MM.1S (cell line): ENCODE measurements at regions not wholly inside any gene's neighbourhood (a gene's known extent, or its start where the extent isn't known, plus 50 kb on each side); places are given as distances from the start of the nearest gene placed in this dataset.

Experiments
- DNase-seq: peaks from one replicate; pipeline ENCODE4 v3.0.0-alpha.2; 2015
- H2AFZ ChIP-seq: fragments of 300-600 bp; sonication (generic); 2 replicates; pipeline ENCODE4 v1.6.0; 2016; ENCODE audit warnings: antibody characterized with exemption, low read length
- H3F3A ChIP-seq: fragments of 300-600 bp; sonication (generic); 2 replicates; pipeline ENCODE4 v1.6.1; 2016; ENCODE audit warnings: mild to moderate bottlenecking, antibody characterized with exemption, low read length, moderate library complexity, mixed read lengths; ENCODE audit not compliant: insufficient read depth
- H3K27ac ChIP-seq: fragments of 300-600 bp; sonication (generic); 2 replicates; pipeline ENCODE4 v1.5.1; 2016; ENCODE audit warnings: mild to moderate bottlenecking, low read length
- H3K27me3 ChIP-seq: fragments of 300-600 bp; sonication (generic); replicated peaks from 2 replicates; pipeline ENCODE4 v1.6.0; 2016; ENCODE audit warnings: low read length; ENCODE audit not compliant: insufficient read depth
- H3K36me3 ChIP-seq: fragments of 300-600 bp; sonication (generic); replicated peaks from 2 replicates; pipeline ENCODE4 v1.6.1; 2016; ENCODE audit warnings: mild to moderate bottlenecking, low read length, mixed read lengths; ENCODE audit not compliant: insufficient read depth
- H3K4me1 ChIP-seq: fragments of 300-600 bp; sonication (generic); 2 replicates; pipeline ENCODE4 v1.6.1; 2016; ENCODE audit warnings: low read length, mixed read lengths
- H3K4me2 ChIP-seq: fragments of 300-600 bp; sonication (generic); 2 replicates; pipeline ENCODE4 v1.6.0; 2016; ENCODE audit warnings: low read depth, low read length
- H3K4me3 ChIP-seq: fragments of 300-600 bp; sonication (generic); 2 replicates; pipeline ENCODE4 v1.5.1; 2016; ENCODE audit warnings: low read length, mixed read lengths
- H3K79me2 ChIP-seq: fragments of 300-600 bp; sonication (generic); 2 replicates; pipeline ENCODE4 v1.6.1; 2016; ENCODE audit warnings: mixed run types, low read length, mixed read lengths
- H3K9ac ChIP-seq: fragments of 300-600 bp; sonication (generic); 2 replicates; pipeline ENCODE4 v1.6.1; 2016; ENCODE audit warnings: low read length, mixed read lengths
- H3K9me2 ChIP-seq: fragments of 300-600 bp; sonication (generic); replicated peaks from 2 replicates; pipeline ENCODE4 v1.6.1; 2016; ENCODE audit warnings: mild to moderate bottlenecking, low read length, mixed read lengths; ENCODE audit not compliant: insufficient read depth
- H3K9me3 ChIP-seq: fragments of 300-600 bp; sonication (generic); replicated peaks from 2 replicates; pipeline ENCODE4 v1.6.1; 2016; ENCODE audit warnings: mild to moderate bottlenecking, low read length, mixed read lengths; ENCODE audit not compliant: insufficient read depth
- H4K20me1 ChIP-seq: fragments of 300-600 bp; sonication (generic); 2 replicates; pipeline ENCODE4 v1.6.1; 2016; ENCODE audit warnings: mild to moderate bottlenecking, low read length, moderate library complexity, mixed read lengths; ENCODE audit not compliant: insufficient read depth
- CTCF ChIP-seq: fragments of 300-600 bp; sonication (generic); IDR thresholded peaks from 2 replicates; pipeline ENCODE4 v1.5.1; 2016; ENCODE audit warnings: antibody characterized with exemption, low read length, mixed read lengths
- EZH2 ChIP-seq: fragments of 300-600 bp; sonication (generic); optimal IDR thresholded peaks from 2 replicates; pipeline ENCODE3; 2017; ENCODE audit warnings: low read depth, mild to moderate bottlenecking, antibody characterized with exemption, low read length, mixed read lengths
- EZH2phosphoT487 ChIP-seq: fragments of 300-600 bp; sonication (generic); IDR thresholded peaks from 2 replicates; pipeline ENCODE4 v1.6.1; 2018; ENCODE audit warnings: antibody characterized with exemption, low read length

GRCh38 chr12:69105101-69105962 lies 134.0 kb upstream of the CPSF6 start:
- Histone ChIP-seq H3K9ac (no peak overlapping the region), H3K4me3 (no peak overlapping the region), H4K20me1 (no peaks in the 10 kb centered on the region), H3K4me1 (no peaks in the 10 kb centered on the region), H3K9me2 (no peaks in the 10 kb centered on the region), H3F3A (no peaks in the 10 kb centered on the region), H3K27ac (no peak overlapping the region), H3K9me3 (no peaks in the 10 kb centered on the region), H3K79me2 (no peaks in the 10 kb centered on the region), H2AFZ (no peak overlapping the region), H3K27me3 (no peaks in the 10 kb centered on the region), H3K36me3 (no peaks in the 10 kb centered on the region), H3K4me2 (no peak overlapping the region)
- no peak for DNase-seq
- TF ChIP-seq EZH2 (no peak), CTCF (no peak), EZH2phosphoT487 (no peak)

- TF ChIP-seq EZH2 = no peak
- no peak for TF ChIP-seq EZH2phosphoT487
- no peak for TF ChIP-seq CTCF
Observed at GRCh38 chr12:69106482-69107118, 132.8 kb upstream of the CPSF6 start.

GRCh38 chr12:69107541-69107940 lies 131.8 kb upstream of the CPSF6 start:
- no peaks in the 10 kb centered on the region for H3K27me3 ChIP-seq

More at GRCh38 chr12:69106482-69107118, 132.8 kb upstream of the CPSF6 start:
- Histone ChIP-seq H3K27me3 (no peaks in the 10 kb centered on the region), H3K4me2 (no peak overlapping the region), H3K79me2 (no peaks in the 10 kb centered on the region), H3K4me3 (no peak overlapping the region), H3K9me2 (no peaks in the 10 kb centered on the region), H2AFZ (no peak overlapping the region), H3K27ac (no peak overlapping the region), H3F3A (no peaks in the 10 kb centered on the region), H3K36me3 (no peaks in the 10 kb centered on the region), H3K9ac (no peak overlapping the region), H3K9me3 (no peaks in the 10 kb centered on the region), H4K20me1 (no peaks in the 10 kb centered on the region), H3K4me1 (no peaks in the 10 kb centered on the region)
- no peak for DNase-seq

More at GRCh38 chr12:69107541-69107940, 131.8 kb upstream of the CPSF6 start:
- no peak for TF ChIP-seq EZH2
- TF ChIP-seq EZH2phosphoT487 = no peak
- no peak for TF ChIP-seq CTCF
- Histone ChIP-seq H3K4me3 (no peak overlapping the region), H3K4me1 (no peaks in the 10 kb centered on the region), H3K4me2 (no peak overlapping the region), H4K20me1 (no peaks in the 10 kb centered on the region), H3F3A (no peaks in the 10 kb centered on the region), H3K9ac (no peak overlapping the region), H3K9me3 (no peaks in the 10 kb centered on the region), H3K36me3 (no peaks in the 10 kb centered on the region), H3K79me2 (no peaks in the 10 kb centered on the region), H3K27ac (no peak overlapping the region), H3K9me2 (no peaks in the 10 kb centered on the region), H2AFZ (no peak overlapping the region)
- no peak for DNase-seq
